B cell (primary cell): ENCODE measurements at regions not wholly inside any gene's neighbourhood (a gene's known extent, or its start where the extent isn't known, plus 50 kb on each side); places are given as distances from the start of the nearest gene placed in this dataset.

Source experiments
- ATAC-seq: fragments of 200-7000 bp; cut with Tn5 transposase; one replicate; pipeline ENCODE4 v1.10.0; 2021; ENCODE audit warnings: low read depth, mild to moderate bottlenecking, moderate number of reproducible peaks, moderate library complexity
- CTCF ChIA-PET: fragments of 350-600 bp; sonication (Branson Sonifier 250); formaldehyde crosslinking; loops from one replicate; lab custom pipeline; 2021; ENCODE audit warnings: antibody characterized with exemption, inconsistent platforms; lab: Charles Lee
- POLR2A ChIA-PET: fragments of 350-600 bp; sonication (Branson Sonifier 250); formaldehyde crosslinking; loops from one replicate; lab custom pipeline; 2021; ENCODE audit warnings: antibody characterized with exemption; lab: Charles Lee
- DNase-seq: peaks from one replicate; pipeline ENCODE4 v3.0.0; 2013
- H2AFZ ChIP-seq: 2 replicates; pipeline ENCODE4 v1.6.1; 2012; ENCODE audit warnings: mild to moderate bottlenecking, low read depth, low read length; ENCODE audit not compliant: insufficient read depth, poor library complexity, severe bottlenecking
- H3K27ac ChIP-seq, 2 donors: 1 replicate in 1 of 2; 2 replicates in 1 of 2; pipeline ENCODE4 v1.5.1; 2012 to 2013; ENCODE audit warnings: low read length in 2 of 2, mild to moderate bottlenecking in 2 of 2, moderate library complexity in 1 of 2
- H3K27me3 ChIP-seq, 4 experiments: fragments of 200-600 bp in 1 of 4; sonication (generic) in 1 of 4; replicated peaks in 1 of 4; 1 replicate in 2 of 4; 2 replicates in 2 of 4; pipeline versions ENCODE4 v1.6.1 to v1.7.0; 2013 to 2016; ENCODE audit warnings: low read length in 3 of 4, mild to moderate bottlenecking in 2 of 4, mixed read lengths in 1 of 4, moderate library complexity in 1 of 4; ENCODE audit not compliant: insufficient read depth in 4 of 4, control insufficient read depth in 3 of 4; ENCODE audit errors: control extremely low read depth in 1 of 4
- H3K36me3 ChIP-seq, 2 experiments: replicated peaks in 1 of 2; 1 replicate in 1 of 2; 2 replicates in 1 of 2; pipeline versions ENCODE4 v1.6.1 to v1.7.1; 2013; ENCODE audit warnings: low read length in 1 of 2; ENCODE audit not compliant: insufficient read depth in 2 of 2, control insufficient read depth in 1 of 2; ENCODE audit errors: control extremely low read depth in 1 of 2, extremely low read depth in 1 of 2
- H3K4me1 ChIP-seq, 2 donors: fragments of 200-600 bp in 1 of 2; sonication (generic) in 1 of 2; 1 replicate in 1 of 2; 2 replicates in 1 of 2; pipeline versions ENCODE4 v1.5.1 to v1.6.1; 2013 to 2017; ENCODE audit warnings: low read length in 2 of 2; ENCODE audit not compliant: control insufficient read depth in 2 of 2, insufficient read depth in 2 of 2
- H3K4me2 ChIP-seq: replicated peaks from 2 replicates; pipeline ENCODE3; 2012; ENCODE audit warnings: mild to moderate bottlenecking, low read depth, low read length; ENCODE audit not compliant: poor library complexity, severe bottlenecking
- H3K4me3 ChIP-seq, 5 experiments: fragments of 200-600 bp in 1 of 5; sonication (generic) in 1 of 5; 1 replicate in 3 of 5; 2 replicates in 2 of 5; pipeline versions ENCODE4 v1.5.1 to v1.7.0; 2011 to 2016; ENCODE audit warnings: low read length in 4 of 5, mild to moderate bottlenecking in 4 of 5, low read depth in 2 of 5, control low read depth in 1 of 5, moderate library complexity in 1 of 5; ENCODE audit not compliant: insufficient read depth in 1 of 5; ENCODE audit errors: control extremely low read depth in 1 of 5, extremely low read depth in 1 of 5
- H3K79me2 ChIP-seq: fragments of 200-600 bp; sonication (generic); one replicate; pipeline ENCODE4 v1.6.0; 2016; ENCODE audit warnings: low read length; ENCODE audit not compliant: control insufficient read depth, insufficient read depth
- H3K9ac ChIP-seq: fragments of 200-600 bp; sonication (generic); 2 replicates; pipeline ENCODE4 v1.6.1; 2017; ENCODE audit warnings: mild to moderate bottlenecking, low read length, moderate library complexity
- H3K9me3 ChIP-seq, 3 donors: one replicate each; pipeline versions ENCODE4 v1.6.1 to v1.7.1; 2013; ENCODE audit warnings: low read length in 2 of 3; ENCODE audit not compliant: control insufficient read depth in 2 of 3, insufficient read depth in 1 of 3; ENCODE audit errors: control extremely low read depth in 1 of 3
- H4K20me1 ChIP-seq: 2 replicates; pipeline ENCODE4 v1.6.0; 2012; ENCODE audit warnings: mild to moderate bottlenecking, low read length; ENCODE audit not compliant: insufficient read depth, control insufficient read depth, poor library complexity, severe bottlenecking
- H3K27ac Mint-ChIP-seq: one replicate; pipeline ENCODE4 v1.8.0; 2021; ENCODE audit warnings: mixed read lengths
- H3K27me3 Mint-ChIP-seq: one replicate; pipeline ENCODE4 v1.8.0; 2021; ENCODE audit warnings: mixed read lengths
- H3K4me1 Mint-ChIP-seq: one replicate; pipeline ENCODE4 v1.8.0; 2021; ENCODE audit warnings: mixed read lengths
- H3K4me3 Mint-ChIP-seq: one replicate; pipeline ENCODE4 v1.8.0; 2021; ENCODE audit warnings: mixed read lengths
- H3K9me3 Mint-ChIP-seq: one replicate; pipeline ENCODE4 v1.8.0; 2022; ENCODE audit warnings: mixed read lengths; ENCODE audit not compliant: insufficient read depth
- EZH2 ChIP-seq: IDR thresholded peaks from 2 replicates; pipeline ENCODE4 v1.6.1; 2012; ENCODE audit warnings: borderline replicate concordance, low read depth, mild to moderate bottlenecking, moderate library complexity, low read length; ENCODE audit not compliant: insufficient read depth, poor library complexity, severe bottlenecking
- WGBS: methylation state at CpG from one replicate; pipeline ENCODE4 v1.1.5; 2013; ENCODE audit warnings: missing lambda C conversion rate; ENCODE audit not compliant: insufficient coverage; 5-methylcytosine and 5-hydroxymethylcytosine counted together
- intact Hi-C: fragments of 100-400 bp; cut with micrococcal nuclease; formaldehyde crosslinking; loops from one replicate; pipeline ENCODE4 v1.10.0; 2022
- TF ChIP-seq, protein P1 (sequence below): fragments of 200-600 bp; IDR thresholded peaks from one replicate; pipeline ENCODE4 v1.8.0; 2022; ENCODE audit warnings: antibody characterized with exemption, mild to moderate bottlenecking

DNA sequence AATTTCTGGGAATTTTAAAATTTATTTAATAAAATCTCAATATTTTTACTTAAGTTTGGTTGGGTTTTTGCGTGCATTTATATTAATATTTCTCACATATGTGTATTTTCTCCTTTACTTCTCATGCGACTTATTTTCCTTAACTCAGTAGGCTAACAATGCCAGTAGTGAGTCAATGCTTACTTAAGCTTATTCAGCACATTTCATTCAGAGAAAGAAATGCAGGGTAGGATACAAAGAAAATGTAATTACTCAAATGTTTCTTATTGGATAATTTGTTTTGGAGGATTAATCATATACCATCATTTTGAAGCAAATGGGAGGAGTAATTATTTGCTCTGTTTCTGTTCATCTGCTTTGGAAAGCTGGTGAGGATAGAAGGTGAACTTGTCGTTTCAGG, 623.5 kb downstream of the POM121L12 start:
- WGBS, result 71% methylated on average over 1 of the region's 3 CpGs

DNA sequence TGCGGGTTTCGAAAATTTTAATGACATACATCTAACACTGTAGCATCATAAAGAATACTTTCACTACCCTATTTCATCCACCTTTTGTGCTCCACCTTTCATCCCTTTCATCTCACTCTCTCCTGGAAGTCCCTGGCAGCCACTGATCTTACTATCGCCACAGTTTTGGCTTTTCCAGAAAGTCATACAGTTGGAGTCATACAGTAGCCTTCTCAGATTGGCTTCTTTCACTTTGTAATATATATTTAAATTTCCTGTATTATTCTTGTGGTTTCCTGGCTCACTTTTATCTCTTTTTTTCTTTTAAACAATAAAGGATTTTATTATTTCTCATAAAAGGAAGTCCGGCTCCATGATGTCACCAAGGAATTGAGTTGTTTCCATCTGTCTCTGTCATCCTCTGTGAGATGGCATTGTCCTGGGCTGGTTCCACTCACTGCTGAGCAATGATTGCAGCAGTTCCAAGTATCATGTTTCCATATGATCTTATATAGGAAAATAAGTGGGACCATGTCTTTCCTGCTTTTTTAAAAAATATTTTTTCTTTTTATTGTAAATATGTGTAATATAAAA, 626.3 kb downstream of the POM121L12 start:
- DNase-seq, result no peak
- TF ChIP-seq, protein P1, sequence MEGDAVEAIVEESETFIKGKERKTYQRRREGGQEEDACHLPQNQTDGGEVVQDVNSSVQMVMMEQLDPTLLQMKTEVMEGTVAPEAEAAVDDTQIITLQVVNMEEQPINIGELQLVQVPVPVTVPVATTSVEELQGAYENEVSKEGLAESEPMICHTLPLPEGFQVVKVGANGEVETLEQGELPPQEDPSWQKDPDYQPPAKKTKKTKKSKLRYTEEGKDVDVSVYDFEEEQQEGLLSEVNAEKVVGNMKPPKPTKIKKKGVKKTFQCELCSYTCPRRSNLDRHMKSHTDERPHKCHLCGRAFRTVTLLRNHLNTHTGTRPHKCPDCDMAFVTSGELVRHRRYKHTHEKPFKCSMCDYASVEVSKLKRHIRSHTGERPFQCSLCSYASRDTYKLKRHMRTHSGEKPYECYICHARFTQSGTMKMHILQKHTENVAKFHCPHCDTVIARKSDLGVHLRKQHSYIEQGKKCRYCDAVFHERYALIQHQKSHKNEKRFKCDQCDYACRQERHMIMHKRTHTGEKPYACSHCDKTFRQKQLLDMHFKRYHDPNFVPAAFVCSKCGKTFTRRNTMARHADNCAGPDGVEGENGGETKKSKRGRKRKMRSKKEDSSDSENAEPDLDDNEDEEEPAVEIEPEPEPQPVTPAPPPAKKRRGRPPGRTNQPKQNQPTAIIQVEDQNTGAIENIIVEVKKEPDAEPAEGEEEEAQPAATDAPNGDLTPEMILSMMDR, result no peak
- TF ChIP-seq EZH2, result no peak
- intact Hi-C loops, result no loop called here
- H3K27me3 Mint-ChIP-seq, result no peaks in the 10 kb centered on the region
- POLR2A ChIA-PET, result no interaction called here
- Histone ChIP-seq H2AFZ (no peak overlapping the region), H3K4me1 (no peaks in the 10 kb centered on the region), H3K9me3 (no peaks in the 10 kb centered on the region), H3K4me2 (no peak overlapping the region), H3K27me3 (no peaks in the 10 kb centered on the region), H3K36me3 (no peaks in the 10 kb centered on the region), H3K79me2 (no peaks in the 10 kb centered on the region), H3K4me3 (no peak overlapping the region), H3K27ac (no peak overlapping the region), H3K9ac (no peak overlapping the region), H4K20me1 (no peaks in the 10 kb centered on the region)
- CTCF ChIA-PET, result no interaction called here
- ATAC-seq, result no peak
- no peak overlapping the region for H3K4me3 Mint-ChIP-seq
- H3K27ac Mint-ChIP-seq, result no peak overlapping the region
- 93% methylated on average over 3 of the region's 4 CpGs for WGBS
- peaks cover 5% of the 10 kb centered on the region for H3K9me3 Mint-ChIP-seq
- no peaks in the 10 kb centered on the region for H3K4me1 Mint-ChIP-seq

More for the DNA sequence above, 623.5 kb downstream of the POM121L12 start:
- Histone ChIP-seq H4K20me1 (no peaks in the 10 kb centered on the region), H3K27ac (no peak overlapping the region), H3K36me3 (no peaks in the 10 kb centered on the region), H3K9ac (no peak overlapping the region), H3K9me3 (no peaks in the 10 kb centered on the region), H2AFZ (no peak overlapping the region), H3K79me2 (no peaks in the 10 kb centered on the region), H3K4me3 (no peak overlapping the region), H3K4me2 (no peak overlapping the region), H3K4me1 (no peaks in the 10 kb centered on the region), H3K27me3 (no peaks in the 10 kb centered on the region)
- ATAC-seq (no peak), DNase-seq (no peak)
- H3K4me3 Mint-ChIP-seq, result no peak overlapping the region
- ChIA-PET CTCF (no interaction called here), POLR2A (no interaction called here)
- H3K27ac Mint-ChIP-seq, result no peak overlapping the region
- H3K27me3 Mint-ChIP-seq, result no peaks in the 10 kb centered on the region
- no peaks in the 10 kb centered on the region for H3K4me1 Mint-ChIP-seq
- intact Hi-C loops, result no loop called here
- TF ChIP-seq, protein P1, result no peak
- TF ChIP-seq EZH2, result no peak
- peaks cover 3% of the 10 kb centered on the region for H3K9me3 Mint-ChIP-seq
